ENCODE measurements at regions not wholly inside any gene's neighbourhood (a gene's known extent, or its start where the extent isn't known, plus 50 kb on each side); places are given as distances from the start of the nearest gene placed in this dataset.

DNA sequence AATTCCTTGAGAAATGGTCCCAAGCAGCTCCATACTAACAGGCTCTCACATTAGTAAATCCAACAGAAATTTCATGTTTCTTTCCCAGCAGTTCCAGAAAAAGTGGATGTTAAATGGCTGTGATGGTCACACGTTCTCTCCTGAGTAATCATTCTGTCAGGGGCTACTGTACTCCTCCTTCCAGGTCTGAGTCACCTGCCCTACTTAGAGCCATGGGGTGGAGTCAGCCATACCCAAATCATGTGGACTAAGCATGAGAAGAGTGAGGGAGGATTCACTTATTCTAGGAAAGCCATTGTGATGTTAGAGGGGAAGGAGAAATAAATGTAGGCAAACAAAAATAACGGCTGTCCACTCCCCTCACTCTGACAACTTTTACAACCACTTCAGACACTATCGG is 547.2 kb downstream of the CSNK1G3 start:
- H3K27ac ChIP-seq, result no peak overlapping the region

DNA sequence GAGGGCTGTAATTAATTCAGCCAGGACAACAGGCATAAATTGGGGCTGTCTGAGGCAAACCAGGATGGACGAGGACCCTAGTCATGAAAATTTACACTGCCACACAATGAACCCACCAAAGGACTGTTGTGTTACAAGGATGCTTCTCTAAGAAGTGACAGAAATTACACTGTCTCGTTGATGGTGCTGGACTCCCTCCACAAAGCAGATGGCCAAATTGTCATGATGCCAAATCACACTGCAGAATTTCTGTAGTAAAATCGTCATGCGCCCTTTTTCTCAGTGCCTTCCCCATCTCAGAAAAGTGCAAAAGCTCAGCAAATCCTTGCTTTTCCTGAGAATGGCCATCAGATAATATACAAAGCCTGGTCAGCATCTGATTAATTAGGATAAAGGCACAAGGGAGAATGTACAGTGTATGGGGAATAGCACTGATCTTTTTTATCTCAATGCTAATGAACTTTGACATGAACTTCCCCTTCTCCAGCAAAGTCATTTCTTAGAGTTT is 545.8 kb downstream of the CSNK1G3 start:
- Histone ChIP-seq H3K9me3 (no peaks in the 10 kb centered on the region), H3K27ac (no peak overlapping the region), H3K4me3 (no peak overlapping the region), H3K36me3 (no peaks in the 10 kb centered on the region), H3K27me3 (no peaks in the 10 kb centered on the region), H3K4me1 (no peaks in the 10 kb centered on the region)
- no peak for DNase-seq
- intact Hi-C loops (cut with DNase I; ENCODE audit: low total_unique reads), result no loop called here
- no peak for TF ChIP-seq POLR2A (IDR thresholded peaks at IDR 0.05)
- TF ChIP-seq, protein P1, sequence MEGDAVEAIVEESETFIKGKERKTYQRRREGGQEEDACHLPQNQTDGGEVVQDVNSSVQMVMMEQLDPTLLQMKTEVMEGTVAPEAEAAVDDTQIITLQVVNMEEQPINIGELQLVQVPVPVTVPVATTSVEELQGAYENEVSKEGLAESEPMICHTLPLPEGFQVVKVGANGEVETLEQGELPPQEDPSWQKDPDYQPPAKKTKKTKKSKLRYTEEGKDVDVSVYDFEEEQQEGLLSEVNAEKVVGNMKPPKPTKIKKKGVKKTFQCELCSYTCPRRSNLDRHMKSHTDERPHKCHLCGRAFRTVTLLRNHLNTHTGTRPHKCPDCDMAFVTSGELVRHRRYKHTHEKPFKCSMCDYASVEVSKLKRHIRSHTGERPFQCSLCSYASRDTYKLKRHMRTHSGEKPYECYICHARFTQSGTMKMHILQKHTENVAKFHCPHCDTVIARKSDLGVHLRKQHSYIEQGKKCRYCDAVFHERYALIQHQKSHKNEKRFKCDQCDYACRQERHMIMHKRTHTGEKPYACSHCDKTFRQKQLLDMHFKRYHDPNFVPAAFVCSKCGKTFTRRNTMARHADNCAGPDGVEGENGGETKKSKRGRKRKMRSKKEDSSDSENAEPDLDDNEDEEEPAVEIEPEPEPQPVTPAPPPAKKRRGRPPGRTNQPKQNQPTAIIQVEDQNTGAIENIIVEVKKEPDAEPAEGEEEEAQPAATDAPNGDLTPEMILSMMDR (IDR thresholded peaks at IDR 0.05), result no peak

More for the DNA sequence above, 547.2 kb downstream of the CSNK1G3 start:
- no peaks in the 10 kb centered on the region for H3K4me1 ChIP-seq
- no peaks in the 10 kb centered on the region for H3K9me3 ChIP-seq
- DNase-seq, result no peak
- TF ChIP-seq POLR2A (IDR thresholded peaks at IDR 0.05), result no peak
- TF ChIP-seq, protein P1 (IDR thresholded peaks at IDR 0.05), result no peak
- H3K27me3 ChIP-seq, result no peaks in the 10 kb centered on the region
- intact Hi-C loops (cut with DNase I; ENCODE audit: low total_unique reads), result no loop called here
- H3K4me3 ChIP-seq, result no peak overlapping the region
- no peaks in the 10 kb centered on the region for H3K36me3 ChIP-seq

- H3K4me1 ChIP-seq, result no peaks in the 10 kb centered on the region
- DNase-seq, result peak in 1 of 2 donors; percentile 18
- H3K36me3 ChIP-seq, result no peaks in the 10 kb centered on the region
- TF ChIP-seq POLR2A (IDR thresholded peaks at IDR 0.05), result no peak
- TF ChIP-seq, protein P1 (IDR thresholded peaks at IDR 0.05), result no peak
- no peaks in the 10 kb centered on the region for H3K27me3 ChIP-seq
- no peaks in the 10 kb centered on the region for H3K9me3 ChIP-seq
- no peak overlapping the region for H3K4me3 ChIP-seq
- peak overlapping the region in 1 of 2 donors; percentile 9 for H3K27ac ChIP-seq
- intact Hi-C loops (cut with DNase I; ENCODE audit: low total_unique reads), result no loop called here
Observed at GRCh38 chr5:124056991-124057723, 545.2 kb downstream of the CSNK1G3 start.

- DNase-seq, result no peak
- no peaks in the 10 kb centered on the region for H3K4me1 ChIP-seq
- no peaks in the 10 kb centered on the region for H3K27me3 ChIP-seq
- no peak for TF ChIP-seq POLR2A (IDR thresholded peaks at IDR 0.05)
- TF ChIP-seq, protein P1 (IDR thresholded peaks at IDR 0.05), result no peak
- no peaks in the 10 kb centered on the region for H3K9me3 ChIP-seq
- H3K27ac ChIP-seq, result peak overlapping the region in 1 of 2 donors; percentile 9
- no peak overlapping the region for H3K4me3 ChIP-seq
- H3K36me3 ChIP-seq, result no peaks in the 10 kb centered on the region
- intact Hi-C loops (cut with DNase I; ENCODE audit: low total_unique reads), result no loop called here
Observed at GRCh38 chr5:124056326-124056990, 544.5 kb downstream of the CSNK1G3 start.

DNA sequence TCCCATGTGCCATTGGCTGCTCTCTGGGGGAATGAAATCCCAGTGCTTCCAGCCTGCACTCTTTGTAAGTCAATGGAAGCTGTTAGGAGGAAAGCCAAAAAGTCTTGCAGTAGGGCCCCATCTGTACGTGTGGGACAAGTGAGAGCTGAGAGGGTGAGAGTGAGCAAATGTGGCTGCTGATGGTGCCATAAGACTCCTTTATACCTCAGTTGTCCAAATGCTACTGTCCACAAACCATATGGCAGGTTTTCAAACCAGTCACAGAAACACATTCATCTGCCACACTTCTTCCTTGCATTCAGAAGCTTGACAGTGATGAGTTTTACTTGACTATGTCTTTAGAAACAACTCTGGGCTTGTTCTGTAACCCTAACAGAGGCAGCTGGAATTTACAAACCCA is 543.8 kb downstream of the CSNK1G3 start:
- Histone ChIP-seq H3K27ac (no peak overlapping the region), H3K4me1 (no peaks in the 10 kb centered on the region), H3K4me3 (no peak overlapping the region), H3K9me3 (no peaks in the 10 kb centered on the region), H3K36me3 (no peaks in the 10 kb centered on the region), H3K27me3 (no peaks in the 10 kb centered on the region)
- intact Hi-C loops (cut with DNase I; ENCODE audit: low total_unique reads), result no loop called here
- TF ChIP-seq, protein P1 (IDR thresholded peaks at IDR 0.05), result no peak
- no peak for TF ChIP-seq POLR2A (IDR thresholded peaks at IDR 0.05)
- DNase-seq, result no peak

Data from uterus (tissue), 3 donors.